BJ (cell line): ENCODE measurements at regions not wholly inside any gene's neighbourhood (a gene's known extent, or its start where the extent isn't known, plus 50 kb on each side); places are given as distances from the start of the nearest gene placed in this dataset.

Experiments used
- CTCF ChIA-PET: fragments of 350-600 bp; formaldehyde crosslinking; extraction: SDS; loops from one replicate; lab custom pipeline; 2021; ENCODE audit warnings: antibody characterized with exemption, inconsistent platforms; lab: Yijun Ruan, JAX
- POLR2A ChIA-PET: fragments of 300-600 bp; sonication (Branson Sonifier 250); formaldehyde crosslinking; extraction: SDS; loops from one replicate; lab custom pipeline; 2021; ENCODE audit warnings: antibody characterized with exemption; lab: Charles Lee
- DNase-seq: peaks from one replicate; pipeline ENCODE4 v3.0.0-alpha.2; 2011; ENCODE audit warnings: low read depth
- H3K27me3 ChIP-seq: 2 replicates; pipeline ENCODE4 v1.6.0; 2011; ENCODE audit warnings: low read length; ENCODE audit not compliant: control insufficient read depth, insufficient read depth
- H3K36me3 ChIP-seq: 2 replicates; pipeline ENCODE4 v1.5.1; 2011; ENCODE audit warnings: low read length; ENCODE audit not compliant: control insufficient read depth, insufficient read depth
- H3K4me3 ChIP-seq: 2 replicates; pipeline ENCODE4 v1.5.1; 2011; ENCODE audit warnings: low read depth, mild to moderate bottlenecking, control low read depth, low read length
- CTCF ChIP-seq: IDR thresholded peaks from 2 replicates; pipeline ENCODE4 v1.5.1; 2011; ENCODE audit warnings: low read depth, mild to moderate bottlenecking, control low read depth, inconsistent platforms, low read length, moderate library complexity; ENCODE audit not compliant: insufficient read depth

- no peak for TF ChIP-seq CTCF
- Histone ChIP-seq H3K4me3 (no peak overlapping the region), H3K36me3 (no peaks in the 10 kb centered on the region), H3K27me3 (no peaks in the 10 kb centered on the region)
- no peak for DNase-seq
- ChIA-PET POLR2A (no interaction called here), CTCF (interaction anchor here (0.9 kb wide), 1 partner anchor 13 kb away, joined by 3 read pairs; no protein-coding TSS in a partner anchor)
Measured at GRCh38 chr5:53825016-53825415, 264.6 kb downstream of the NDUFS4 start.

GRCh38 chr5:53825926-53826325, 265.5 kb downstream of the NDUFS4 start:
- CTCF ChIA-PET, result no interaction called here
- DNase-seq, result no peak
- POLR2A ChIA-PET, result no interaction called here
- no peaks in the 10 kb centered on the region for H3K27me3 ChIP-seq
- TF ChIP-seq CTCF, result no peak
- no peaks in the 10 kb centered on the region for H3K36me3 ChIP-seq
- H3K4me3 ChIP-seq, result no peak overlapping the region

GRCh38 chr5:53826504-53826903, 266.1 kb downstream of the NDUFS4 start:
- no peak overlapping the region for H3K4me3 ChIP-seq
- no peak for TF ChIP-seq CTCF
- ChIA-PET POLR2A (no interaction called here), CTCF (no interaction called here)
- no peak for DNase-seq
- H3K27me3 ChIP-seq, result no peaks in the 10 kb centered on the region
- no peaks in the 10 kb centered on the region for H3K36me3 ChIP-seq

GRCh38 chr5:53827211-53827651, 266.8 kb downstream of the NDUFS4 start:
- ChIA-PET POLR2A (no interaction called here), CTCF (no interaction called here)
- no peak for TF ChIP-seq CTCF
- no peak overlapping the region for H3K4me3 ChIP-seq
- no peaks in the 10 kb centered on the region for H3K27me3 ChIP-seq
- no peak for DNase-seq
- H3K36me3 ChIP-seq, result no peaks in the 10 kb centered on the region

GRCh38 chr5:53831496-53831895, 271.1 kb downstream of the NDUFS4 start:
- DNase-seq, result no peak
- Histone ChIP-seq H3K27me3 (no peaks in the 10 kb centered on the region), H3K36me3 (no peaks in the 10 kb centered on the region), H3K4me3 (no peak overlapping the region)
- TF ChIP-seq CTCF, result no peak
- POLR2A ChIA-PET, result no interaction called here
- CTCF ChIA-PET, result no interaction called here
